ENCODE measurements at regions not wholly inside any gene's neighbourhood (a gene's known extent, or its start where the extent isn't known, plus 50 kb on each side); places are given as distances from the start of the nearest gene placed in this dataset.

- Mint-ChIP-seq H3K36me3 (ENCODE audit: low read depth) (no peaks in the 10 kb centered on the region), H3K27ac (no peak overlapping the region), H3K4me3 (no peak overlapping the region), H3K4me1 (no peaks in the 10 kb centered on the region), H3K27me3 (ENCODE audit: low read depth) (peaks cover 26% of the 10 kb centered on the region), H3K9me3 (no peaks in the 10 kb centered on the region)
- TF ChIP-seq, protein P1, sequence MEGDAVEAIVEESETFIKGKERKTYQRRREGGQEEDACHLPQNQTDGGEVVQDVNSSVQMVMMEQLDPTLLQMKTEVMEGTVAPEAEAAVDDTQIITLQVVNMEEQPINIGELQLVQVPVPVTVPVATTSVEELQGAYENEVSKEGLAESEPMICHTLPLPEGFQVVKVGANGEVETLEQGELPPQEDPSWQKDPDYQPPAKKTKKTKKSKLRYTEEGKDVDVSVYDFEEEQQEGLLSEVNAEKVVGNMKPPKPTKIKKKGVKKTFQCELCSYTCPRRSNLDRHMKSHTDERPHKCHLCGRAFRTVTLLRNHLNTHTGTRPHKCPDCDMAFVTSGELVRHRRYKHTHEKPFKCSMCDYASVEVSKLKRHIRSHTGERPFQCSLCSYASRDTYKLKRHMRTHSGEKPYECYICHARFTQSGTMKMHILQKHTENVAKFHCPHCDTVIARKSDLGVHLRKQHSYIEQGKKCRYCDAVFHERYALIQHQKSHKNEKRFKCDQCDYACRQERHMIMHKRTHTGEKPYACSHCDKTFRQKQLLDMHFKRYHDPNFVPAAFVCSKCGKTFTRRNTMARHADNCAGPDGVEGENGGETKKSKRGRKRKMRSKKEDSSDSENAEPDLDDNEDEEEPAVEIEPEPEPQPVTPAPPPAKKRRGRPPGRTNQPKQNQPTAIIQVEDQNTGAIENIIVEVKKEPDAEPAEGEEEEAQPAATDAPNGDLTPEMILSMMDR (IDR thresholded peaks at IDR 0.05; ENCODE audit: unreplicated experiment in 3 of 3): no peak
These were observed 65.6 kb upstream of the CTBP2 start for GRCh38 chr10:125226005-125226404.

GRCh38 chr10:125225051-125225450, 64.7 kb upstream of the CTBP2 start:
- Mint-ChIP-seq H3K4me3 (no peak overlapping the region), H3K36me3 (ENCODE audit: low read depth) (no peaks in the 10 kb centered on the region), H3K27ac (no peak overlapping the region), H3K9me3 (no peaks in the 10 kb centered on the region), H3K4me1 (no peaks in the 10 kb centered on the region), H3K27me3 (ENCODE audit: low read depth) (peaks cover 36% of the 10 kb centered on the region)
- TF ChIP-seq, protein P1 (IDR thresholded peaks at IDR 0.05; ENCODE audit: unreplicated experiment in 3 of 3): no peak

DNA sequence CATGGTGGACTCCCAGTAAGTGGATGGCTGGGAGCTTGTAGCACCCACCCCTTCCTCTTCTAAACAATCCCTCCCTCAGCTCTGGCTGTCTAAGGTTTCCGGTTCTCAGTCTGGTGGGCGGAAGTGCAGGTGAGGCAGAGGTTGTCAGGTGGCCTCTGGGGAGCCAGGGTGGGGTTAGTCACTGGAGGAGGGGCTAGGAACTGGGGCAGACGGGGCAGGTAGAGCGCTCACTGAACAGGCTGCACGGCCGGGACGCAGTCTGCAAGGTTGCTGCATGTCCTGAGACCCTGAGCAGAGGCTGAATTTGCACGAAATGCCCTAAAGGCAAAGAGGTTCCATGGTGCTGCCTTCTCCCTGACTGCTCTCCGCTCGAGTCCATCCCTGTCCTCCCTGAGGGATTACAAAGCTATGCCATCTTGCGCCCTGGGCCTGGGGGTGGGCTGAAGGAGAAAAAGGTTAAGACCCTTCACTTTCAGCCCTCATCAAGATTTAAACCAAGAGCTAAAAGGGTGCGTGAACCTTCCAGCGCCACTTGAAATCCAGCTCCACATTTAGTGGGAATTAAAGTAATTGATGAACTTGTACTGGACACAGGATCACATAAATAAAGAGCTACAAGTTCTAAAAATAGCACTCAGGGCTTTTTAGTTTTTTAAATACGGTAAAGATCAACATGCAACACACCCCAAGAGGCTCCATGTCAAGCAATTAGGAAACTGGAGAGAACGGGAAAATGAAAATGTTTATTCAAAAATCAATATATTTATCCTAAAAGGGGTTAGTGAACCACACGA, 62.3 kb upstream of the CTBP2 start:
- H3K36me3 Mint-ChIP-seq (ENCODE audit: low read depth): no peaks in the 10 kb centered on the region
- TF ChIP-seq, protein P1 (IDR thresholded peaks at IDR 0.05; ENCODE audit: unreplicated experiment in 3 of 3): no peak
- H3K4me3 Mint-ChIP-seq: no peak overlapping the region
- peaks cover 38% of the 10 kb centered on the region for H3K27me3 Mint-ChIP-seq (ENCODE audit: low read depth)
- peaks cover 2% of the 10 kb centered on the region for H3K9me3 Mint-ChIP-seq
- H3K4me1 Mint-ChIP-seq: no peaks in the 10 kb centered on the region
- H3K27ac Mint-ChIP-seq: no peak overlapping the region

GRCh38 chr10:125221716-125222115, 61.4 kb upstream of the CTBP2 start:
- TF ChIP-seq, protein P1 (IDR thresholded peaks at IDR 0.05; ENCODE audit: unreplicated experiment in 3 of 3): no peak
- Mint-ChIP-seq H3K9me3 (peaks cover 2% of the 10 kb centered on the region), H3K4me1 (no peaks in the 10 kb centered on the region), H3K4me3 (no peak overlapping the region), H3K36me3 (ENCODE audit: low read depth) (no peaks in the 10 kb centered on the region), H3K27me3 (ENCODE audit: low read depth) (peaks cover 38% of the 10 kb centered on the region), H3K27ac (no peak overlapping the region)

DNA sequence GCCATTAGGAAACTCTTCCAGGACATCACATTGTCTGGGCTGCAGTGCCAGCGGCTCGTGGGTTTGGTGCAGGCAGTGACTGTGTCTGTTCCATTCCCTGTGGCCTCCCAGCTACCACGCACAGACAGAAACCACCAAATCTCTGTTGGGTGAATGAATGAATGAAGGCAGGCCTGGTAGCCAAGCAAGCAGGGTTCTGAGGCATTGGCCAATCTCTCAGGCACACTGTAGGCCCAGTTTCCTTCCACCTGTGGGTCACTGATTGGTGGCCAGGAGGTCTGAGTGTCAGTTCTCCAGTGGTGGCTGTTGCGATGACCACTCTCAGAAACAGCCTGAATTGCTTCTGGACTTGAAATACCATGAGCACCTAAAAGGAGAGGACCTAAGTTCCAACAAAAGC, 59.4 kb upstream of the CTBP2 start:
- TF ChIP-seq, protein P1 (IDR thresholded peaks at IDR 0.05; ENCODE audit: unreplicated experiment in 3 of 3): no peak
- peaks cover 2% of the 10 kb centered on the region for H3K9me3 Mint-ChIP-seq
- no peaks in the 10 kb centered on the region for H3K4me1 Mint-ChIP-seq
- peaks cover 38% of the 10 kb centered on the region for H3K27me3 Mint-ChIP-seq (ENCODE audit: low read depth)
- H3K27ac Mint-ChIP-seq: no peak overlapping the region
- no peaks in the 10 kb centered on the region for H3K36me3 Mint-ChIP-seq (ENCODE audit: low read depth)
- no peak overlapping the region for H3K4me3 Mint-ChIP-seq

DNA sequence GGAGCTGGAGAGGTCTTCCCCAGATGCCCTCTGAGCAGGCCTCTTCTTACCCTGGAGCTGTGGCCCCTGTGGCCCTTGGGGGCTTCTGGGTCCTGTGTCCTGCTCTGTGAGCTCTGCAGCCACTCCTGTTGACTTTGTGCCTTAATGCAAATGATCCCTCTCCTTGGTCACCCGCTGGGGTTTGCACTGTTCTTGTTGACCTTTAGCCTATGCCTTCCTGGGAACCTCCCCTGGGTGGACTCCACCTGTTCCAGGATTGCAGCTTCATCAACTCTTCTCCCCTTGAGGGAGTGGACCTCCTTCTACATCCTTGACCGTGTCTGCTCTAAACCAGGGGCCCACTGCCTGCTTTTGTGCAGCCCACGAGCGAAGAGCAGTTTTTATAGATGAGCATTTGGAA, 58.6 kb upstream of the CTBP2 start:
- no peak overlapping the region for H3K4me3 Mint-ChIP-seq
- H3K27ac Mint-ChIP-seq: no peak overlapping the region
- peaks cover 2% of the 10 kb centered on the region for H3K9me3 Mint-ChIP-seq
- no peaks in the 10 kb centered on the region for H3K36me3 Mint-ChIP-seq (ENCODE audit: low read depth)
- peaks cover 31% of the 10 kb centered on the region for H3K27me3 Mint-ChIP-seq (ENCODE audit: low read depth)
- TF ChIP-seq, protein P1 (IDR thresholded peaks at IDR 0.05; ENCODE audit: unreplicated experiment in 3 of 3): no peak
- H3K4me1 Mint-ChIP-seq: no peaks in the 10 kb centered on the region

All from nephron (organoid).